Naive B cell (primary cell): ENCODE measurements at regions not wholly inside any gene's neighbourhood (a gene's known extent, or its start where the extent isn't known, plus 50 kb on each side); places are given as distances from the start of the nearest gene placed in this dataset.

Source experiments
- ATAC-seq, 2 donors: fragments of 150-1000 bp; cut with Tn5 transposase; 2 replicates each; pipeline ENCODE4 v1.10.0; 2021; ENCODE audit warnings: low read depth in 2 of 2, mild to moderate bottlenecking in 2 of 2, moderate library complexity in 2 of 2
- DNase-seq: peaks from one replicate; pipeline ENCODE4 v3.0.0; 2022
- H3K27ac Mint-ChIP-seq, 6 donors: one replicate each; pipeline ENCODE4 v1.8.0; 2020 to 2022; ENCODE audit warnings: mild to moderate bottlenecking in 6 of 6, mixed read lengths in 6 of 6, moderate library complexity in 5 of 6, inconsistent platforms in 2 of 6
- H3K27me3 Mint-ChIP-seq, 3 donors: one replicate each; pipeline ENCODE4 v1.8.0; 2021 to 2022; ENCODE audit warnings: mixed read lengths in 3 of 3, mild to moderate bottlenecking in 1 of 3
- H3K36me3 Mint-ChIP-seq, 2 donors: one replicate each; pipeline ENCODE4 v1.8.0; 2020 to 2022; ENCODE audit warnings: mixed read lengths in 2 of 2, inconsistent platforms in 1 of 2, mild to moderate bottlenecking in 1 of 2
- H3K4me1 Mint-ChIP-seq, 3 donors: one replicate each; pipeline ENCODE4 v1.8.0; 2020 to 2022; ENCODE audit warnings: mixed read lengths in 3 of 3, inconsistent platforms in 1 of 3, mild to moderate bottlenecking in 1 of 3, moderate library complexity in 1 of 3
- H3K4me3 Mint-ChIP-seq, 8 donors: one replicate each; pipeline ENCODE4 v1.8.0; 2020 to 2022; ENCODE audit warnings: mild to moderate bottlenecking in 8 of 8, mixed read lengths in 8 of 8, moderate library complexity in 8 of 8, inconsistent platforms in 2 of 8
- H3K9me3 Mint-ChIP-seq, 7 donors: one replicate each; pipeline ENCODE4 v1.8.0; 2020 to 2022; ENCODE audit warnings: mixed read lengths in 7 of 7, mild to moderate bottlenecking in 5 of 7, inconsistent platforms in 2 of 7, moderate library complexity in 1 of 7

DNA sequence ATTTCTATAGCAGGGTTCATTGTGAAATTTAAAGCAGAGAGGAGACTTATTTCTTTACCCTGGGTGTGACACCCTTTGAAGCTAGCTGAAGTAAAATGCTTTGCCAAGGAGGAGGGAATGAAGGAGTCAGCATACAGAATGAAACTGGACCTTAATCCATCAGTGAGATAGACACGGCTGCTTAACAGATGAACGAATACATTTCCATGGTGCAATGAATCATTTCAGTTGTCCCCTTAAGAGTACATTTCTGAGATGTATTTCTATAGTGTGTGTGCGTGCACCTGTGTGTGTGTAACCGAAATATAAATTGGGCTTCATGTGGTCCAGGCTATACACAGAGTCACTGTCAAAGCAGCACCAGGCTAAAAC lies 73.8 kb upstream of the CD93 start:
- Mint-ChIP-seq H3K27me3 (peaks cover 0 to 4% (median 0%) of the 10 kb centered on the region in 3 donors), H3K9me3 (no peaks in the 10 kb centered on the region), H3K27ac (no peak overlapping the region), H3K4me1 (peaks cover 0 to 4% (median 0%) of the 10 kb centered on the region in 3 donors), H3K36me3 (no peaks in the 10 kb centered on the region), H3K4me3 (no peak overlapping the region)
- DNase-seq (no peak), ATAC-seq (no peak)

DNA sequence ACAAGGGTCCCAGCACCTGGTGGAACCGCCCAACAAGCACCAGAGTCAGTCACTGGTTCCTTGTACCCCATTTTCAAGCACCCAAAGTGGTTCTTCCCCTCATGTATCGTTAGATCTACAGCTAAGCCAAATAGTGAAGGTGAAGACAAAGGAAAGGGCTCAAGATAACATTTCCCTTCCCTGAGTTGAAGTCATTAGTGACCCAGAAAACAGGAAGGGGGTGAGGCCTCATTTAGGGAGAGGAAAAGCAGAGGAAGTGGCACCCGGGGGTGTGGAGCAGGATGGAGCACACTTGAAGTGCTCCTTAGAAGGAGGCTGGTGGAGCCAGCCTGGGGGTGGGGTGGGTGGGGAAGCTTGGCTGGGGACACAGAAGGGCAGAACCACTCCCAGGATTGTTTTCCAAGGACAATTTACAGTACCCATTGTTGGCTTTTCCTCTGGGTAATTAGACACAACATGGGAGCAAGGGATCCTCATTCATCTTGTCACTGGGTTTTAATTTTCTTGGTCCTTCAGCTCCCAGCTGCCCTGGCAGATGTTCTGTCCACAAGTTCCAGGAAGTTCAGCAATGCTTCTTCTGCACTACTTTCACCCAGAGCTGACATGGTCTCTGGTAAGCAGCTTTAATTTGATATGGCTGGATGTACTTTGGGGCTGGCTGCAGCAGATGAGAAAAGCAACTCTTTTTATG lies 73.3 kb upstream of the CD93 start:
- no peak overlapping the region for H3K4me3 Mint-ChIP-seq
- no peak for ATAC-seq
- peaks cover 0 to 4% (median 0%) of the 10 kb centered on the region in 3 donors for H3K27me3 Mint-ChIP-seq
- H3K36me3 Mint-ChIP-seq = no peaks in the 10 kb centered on the region
- H3K4me1 Mint-ChIP-seq = peaks cover 3 to 9% (median 4%) of the 10 kb centered on the region in 3 donors
- H3K27ac Mint-ChIP-seq = no peak overlapping the region
- no peaks in the 10 kb centered on the region for H3K9me3 Mint-ChIP-seq
- DNase-seq = no peak

GRCh38 chr20:23157734-23158133 lies 71.6 kb upstream of the CD93 start:
- Mint-ChIP-seq H3K27me3 (no peaks in the 10 kb centered on the region), H3K27ac (peak overlapping the region in 1 of 6 donors; percentile 54), H3K4me1 (peaks cover 3 to 9% (median 6%) of the 10 kb centered on the region in 3 donors), H3K4me3 (no peak overlapping the region), H3K36me3 (no peaks in the 10 kb centered on the region), H3K9me3 (no peaks in the 10 kb centered on the region)
- no peak for ATAC-seq
- DNase-seq = no peak

DNA sequence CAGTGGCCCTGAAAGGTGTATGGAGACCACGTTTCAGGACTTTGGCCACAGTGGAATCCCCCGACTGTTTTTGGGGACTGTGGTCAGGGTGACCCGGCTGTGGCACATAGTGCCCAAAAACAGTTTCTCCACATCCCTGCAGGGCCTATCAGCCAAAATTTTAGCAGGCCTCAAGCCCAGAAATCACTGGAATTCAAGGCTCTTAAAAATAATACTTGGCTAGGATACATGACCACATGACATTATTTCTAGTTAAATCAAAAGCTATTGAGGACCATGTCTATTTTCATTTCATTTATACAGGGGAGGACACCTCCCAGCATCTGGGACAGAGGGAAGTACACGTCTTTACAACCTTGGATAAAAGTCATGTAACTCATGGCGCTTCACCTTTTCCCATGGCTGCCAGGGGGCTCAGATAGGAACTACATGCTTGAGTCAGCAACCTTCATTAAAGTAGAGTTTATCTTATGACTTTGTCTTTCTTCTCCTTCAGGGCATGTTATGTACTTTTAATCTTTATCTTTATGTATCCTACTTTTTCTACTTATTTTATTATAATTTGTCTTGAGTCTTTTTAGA lies 70.8 kb upstream of the CD93 start:
- ATAC-seq = no peak
- peaks cover 0 to under 1% (median 0%) of the 10 kb centered on the region in 3 donors for H3K27me3 Mint-ChIP-seq
- no peak for DNase-seq
- no peaks in the 10 kb centered on the region for H3K36me3 Mint-ChIP-seq
- H3K4me3 Mint-ChIP-seq = no peak overlapping the region
- H3K4me1 Mint-ChIP-seq = peaks cover 5 to 9% (median 6%) of the 10 kb centered on the region in 3 donors
- no peaks in the 10 kb centered on the region for H3K9me3 Mint-ChIP-seq
- no peak overlapping the region for H3K27ac Mint-ChIP-seq

GRCh38 chr20:23156170-23156841 lies 70.2 kb upstream of the CD93 start:
- DNase-seq (no peak), ATAC-seq (no peak)
- Mint-ChIP-seq H3K27me3 (peaks cover 4 to 7% (median 5%) of the 10 kb centered on the region in 3 donors), H3K9me3 (peaks cover 0 to 3% (median 0%) of the 10 kb centered on the region in 7 donors), H3K27ac (peak overlapping the region in 1 of 6 donors; percentile 74), H3K4me3 (no peak overlapping the region), H3K4me1 (peaks cover 5 to 12% (median 9%) of the 10 kb centered on the region in 3 donors), H3K36me3 (no peaks in the 10 kb centered on the region)

DNA sequence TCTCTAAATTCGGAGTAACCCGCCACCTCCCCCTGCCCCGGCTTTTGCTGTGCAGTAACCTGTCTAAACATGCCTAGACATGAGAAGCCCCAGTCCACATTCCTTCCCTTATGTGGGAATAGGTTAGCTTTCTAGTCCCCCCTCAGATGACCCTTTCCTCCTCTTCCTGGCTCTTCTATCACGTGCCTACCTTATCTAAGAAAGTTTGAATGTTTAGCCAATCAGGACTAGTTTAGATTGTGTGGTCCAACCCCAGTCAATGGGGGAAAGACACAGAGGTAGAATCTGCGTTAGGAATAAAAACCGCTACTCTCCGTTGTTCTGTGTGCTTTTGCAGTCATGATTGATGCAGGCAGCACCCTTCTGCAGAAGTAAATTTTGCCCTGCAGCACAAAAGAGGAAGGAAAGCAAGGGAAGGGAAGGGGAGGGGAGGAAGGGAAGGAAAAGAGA lies 69.0 kb upstream of the CD93 start:
- Mint-ChIP-seq H3K27ac (peak overlapping the region in 1 of 6 donors; percentile 79), H3K36me3 (no peaks in the 10 kb centered on the region), H3K9me3 (peaks cover 0 to 3% (median 0%) of the 10 kb centered on the region in 7 donors), H3K4me1 (peaks cover 5 to 14% (median 9%) of the 10 kb centered on the region in 3 donors), H3K27me3 (peaks cover 4 to 15% (median 7%) of the 10 kb centered on the region in 3 donors), H3K4me3 (no peak overlapping the region)
- DNase-seq (no peak), ATAC-seq (no peak)

- H3K4me1 Mint-ChIP-seq = peaks cover 5 to 14% (median 9%) of the 10 kb centered on the region in 3 donors
- peaks cover 0 to 3% (median 0%) of the 10 kb centered on the region in 7 donors for H3K9me3 Mint-ChIP-seq
- H3K27me3 Mint-ChIP-seq = peaks cover 4 to 24% (median 7%) of the 10 kb centered on the region in 3 donors
- no peak overlapping the region for H3K27ac Mint-ChIP-seq
- no peak overlapping the region for H3K4me3 Mint-ChIP-seq
- no peaks in the 10 kb centered on the region for H3K36me3 Mint-ChIP-seq
- DNase-seq (no peak), ATAC-seq (no peak)
These were observed 67.7 kb upstream of the CD93 start for GRCh38 chr20:23153696-23154341.

DNA sequence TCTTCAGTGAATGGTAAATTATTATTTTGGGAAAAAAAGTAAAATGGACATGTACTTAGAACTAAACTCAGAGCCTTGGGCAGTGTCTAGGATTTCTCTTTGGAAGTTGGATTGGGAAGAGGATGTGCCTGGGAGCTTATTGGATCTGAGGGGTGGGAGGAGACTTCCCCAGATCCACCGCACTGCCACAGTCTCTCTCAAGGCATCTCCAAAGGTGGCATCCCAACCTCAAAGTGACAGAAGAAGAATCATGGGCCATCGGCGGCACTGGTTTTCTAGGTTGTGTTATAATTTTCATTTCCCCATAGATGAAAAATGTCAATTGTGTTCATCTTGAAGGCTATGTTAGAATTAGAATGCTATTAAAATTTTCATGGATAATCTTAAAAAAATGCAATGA lies 66.8 kb upstream of the CD93 start:
- ATAC-seq = no peak
- Mint-ChIP-seq H3K4me3 (no peak overlapping the region), H3K27ac (no peak overlapping the region)

GRCh38 chr20:23152308-23152892 lies 66.3 kb upstream of the CD93 start:
- H3K27me3 Mint-ChIP-seq = peaks cover 4 to 24% (median 7%) of the 10 kb centered on the region in 3 donors
- no peak overlapping the region for H3K4me3 Mint-ChIP-seq
- peak overlapping the region in 1 of 6 donors; percentile 42 for H3K27ac Mint-ChIP-seq
- H3K36me3 Mint-ChIP-seq = no peaks in the 10 kb centered on the region
- peaks cover 5 to 14% (median 9%) of the 10 kb centered on the region in 3 donors for H3K4me1 Mint-ChIP-seq
- ATAC-seq (no peak), DNase-seq (no peak)
- H3K9me3 Mint-ChIP-seq = peaks cover 0 to 3% (median 0%) of the 10 kb centered on the region in 7 donors

More for the DNA sequence above, 66.8 kb upstream of the CD93 start:
- H3K27me3 Mint-ChIP-seq = peaks cover 4 to 24% (median 7%) of the 10 kb centered on the region in 3 donors
- H3K4me1 Mint-ChIP-seq = peaks cover 5 to 14% (median 9%) of the 10 kb centered on the region in 3 donors
- no peaks in the 10 kb centered on the region for H3K36me3 Mint-ChIP-seq
- no peak for DNase-seq
- H3K9me3 Mint-ChIP-seq = peaks cover 0 to 3% (median 0%) of the 10 kb centered on the region in 7 donors

DNA sequence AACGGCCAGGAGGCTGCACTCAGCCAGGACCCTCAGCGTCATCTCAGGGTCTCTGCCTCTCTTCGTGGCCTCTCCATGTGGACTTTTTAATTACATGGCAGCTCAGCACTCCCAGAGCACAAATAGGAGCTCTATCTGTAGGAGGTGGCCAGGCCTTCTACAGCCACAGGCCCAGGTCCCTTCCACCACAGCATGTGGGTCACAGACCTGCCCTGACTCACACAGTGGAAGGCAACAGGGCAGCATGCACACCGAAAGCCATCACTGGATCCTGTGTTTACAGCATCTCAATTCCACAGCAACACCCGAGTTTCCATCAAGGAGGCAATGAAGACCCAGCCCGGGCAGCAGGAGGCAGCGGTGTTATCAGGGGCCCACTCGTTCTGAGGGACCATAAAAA lies 65.8 kb upstream of the CD93 start:
- no peak for DNase-seq

DNA sequence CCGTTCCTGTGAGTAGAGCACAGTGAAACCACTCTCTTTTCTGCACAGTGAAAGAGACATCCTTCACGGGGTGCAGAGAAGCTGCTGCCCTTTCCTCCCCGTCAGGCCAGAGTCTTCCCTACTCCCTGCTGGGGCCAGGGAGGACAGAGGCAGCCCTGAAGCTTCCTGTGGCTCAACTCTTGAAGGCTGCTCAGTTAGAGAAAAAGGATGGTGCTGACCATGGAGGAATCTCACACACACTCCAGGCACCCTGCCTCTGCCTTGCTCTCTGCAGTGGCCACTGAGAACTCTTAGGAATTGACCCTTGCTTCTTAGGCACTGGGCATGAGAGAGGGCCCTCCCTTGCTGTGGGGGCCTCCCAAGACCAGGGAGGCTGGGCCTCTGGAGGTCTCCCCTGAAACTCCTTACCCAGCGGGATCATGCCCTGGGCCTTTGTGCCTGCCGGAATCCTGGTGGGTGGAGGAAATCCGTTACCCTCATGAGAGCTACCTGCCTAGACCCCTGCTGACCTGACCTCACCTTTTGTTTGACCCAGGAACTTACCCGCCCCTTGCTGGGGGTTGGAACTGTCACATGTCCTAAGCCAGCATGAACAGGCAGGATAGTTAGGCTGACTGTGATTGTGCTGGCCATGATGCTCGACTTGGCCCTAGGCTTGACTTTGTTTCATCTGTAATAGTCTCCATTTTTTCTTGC lies 65.0 kb upstream of the CD93 start:
- peaks cover 0 to 3% (median 0%) of the 10 kb centered on the region in 7 donors for H3K9me3 Mint-ChIP-seq
- ATAC-seq = no peak
- no peak for DNase-seq
- H3K27ac Mint-ChIP-seq = no peak overlapping the region
- H3K36me3 Mint-ChIP-seq = no peaks in the 10 kb centered on the region
- no peak overlapping the region for H3K4me3 Mint-ChIP-seq
- H3K27me3 Mint-ChIP-seq = peaks cover 4 to 24% (median 7%) of the 10 kb centered on the region in 3 donors
- H3K4me1 Mint-ChIP-seq = peaks cover 5 to 14% (median 9%) of the 10 kb centered on the region in 3 donors

More for the DNA sequence above, 65.8 kb upstream of the CD93 start:
- Mint-ChIP-seq H3K4me3 (no peak overlapping the region), H3K27ac (peak overlapping the region in 1 of 6 donors; percentile 17), H3K4me1 (peaks cover 5 to 14% (median 9%) of the 10 kb centered on the region in 3 donors), H3K36me3 (no peaks in the 10 kb centered on the region), H3K27me3 (peaks cover 4 to 24% (median 7%) of the 10 kb centered on the region in 3 donors), H3K9me3 (peaks cover 0 to 3% (median 0%) of the 10 kb centered on the region in 7 donors)
- no peak for ATAC-seq

DNA sequence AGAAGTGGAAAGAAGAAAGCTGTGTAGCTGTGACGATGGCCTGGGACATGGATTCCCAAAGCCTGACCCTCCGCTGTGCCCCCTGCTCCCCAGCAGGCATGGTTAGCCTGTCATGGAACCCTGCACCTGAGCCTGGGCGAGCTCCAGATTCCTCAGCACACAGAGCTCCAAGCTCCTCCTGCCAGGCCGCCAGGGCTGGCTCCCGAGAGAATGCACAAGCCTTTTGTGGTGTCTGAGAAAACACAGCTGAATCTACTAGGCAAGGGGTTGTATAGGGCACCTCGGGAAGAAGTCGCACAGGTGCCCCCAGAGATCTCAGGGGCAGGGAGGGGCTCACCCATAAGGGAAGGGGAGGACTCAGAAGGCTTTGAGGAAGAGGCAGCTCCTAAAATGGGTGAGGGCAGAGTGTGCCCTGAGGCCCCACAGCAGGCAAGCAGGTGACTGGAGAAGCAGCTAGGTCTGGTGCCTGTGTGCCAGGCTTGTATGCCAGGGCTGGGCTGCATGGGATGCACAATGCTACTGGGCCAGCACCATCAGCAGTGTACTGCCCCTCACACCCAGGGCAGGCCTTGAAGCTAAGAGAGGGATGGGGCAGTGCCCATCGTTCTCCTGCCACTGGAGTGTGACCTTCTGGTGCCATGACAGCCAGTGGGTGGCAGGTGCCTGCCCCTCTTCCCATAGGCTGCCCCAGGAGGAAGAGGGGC lies 64.3 kb upstream of the CD93 start:
- peaks cover 5 to 14% (median 9%) of the 10 kb centered on the region in 3 donors for H3K4me1 Mint-ChIP-seq
- DNase-seq (no peak), ATAC-seq (no peak)
- H3K4me3 Mint-ChIP-seq = no peak overlapping the region
- peaks cover 4 to 25% (median 7%) of the 10 kb centered on the region in 3 donors for H3K27me3 Mint-ChIP-seq
- peaks cover 0 to 3% (median 0%) of the 10 kb centered on the region in 7 donors for H3K9me3 Mint-ChIP-seq
- no peaks in the 10 kb centered on the region for H3K36me3 Mint-ChIP-seq
- H3K27ac Mint-ChIP-seq = no peak overlapping the region
